Esophagus muscularis mucosa (tissue), 4 donors: ENCODE measurements at regions not wholly inside any gene's neighbourhood (a gene's known extent, or its start where the extent isn't known, plus 50 kb on each side); places are given as distances from the start of the nearest gene placed in this dataset.

Source experiments
- DNase-seq: peaks from one replicate; pipeline ENCODE4 v3.0.0-alpha.2; 2017; ENCODE audit errors: extremely low spot score
- H3K27ac ChIP-seq, 4 donors: fragments of 200-600 bp; sonication (generic); replicated peaks in 1 of 4; 1 replicate in 3 of 4; 2 replicates in 1 of 4; pipeline ENCODE4 v1.5.1; 2016 to 2019; ENCODE audit warnings: mild to moderate bottlenecking in 1 of 4
- H3K27me3 ChIP-seq, 4 donors: fragments of 200-600 bp; sonication (generic); one replicate each; pipeline versions ENCODE4 v1.5.1 to v1.6.0; 2016 to 2019
- H3K36me3 ChIP-seq, 4 donors: fragments of 200-600 bp; sonication (generic); one replicate each; pipeline ENCODE4 v1.5.1; 2016 to 2019
- H3K4me1 ChIP-seq, 4 donors: fragments of 200-600 bp; sonication (generic); one replicate each; pipeline ENCODE4 v1.5.1; 2016 to 2019
- H3K4me3 ChIP-seq, 4 donors: fragments of 200-600 bp; sonication (generic); 1 replicate in 2 of 4; 2 replicates in 2 of 4; pipeline ENCODE4 v1.5.1; 2016 to 2019; ENCODE audit warnings: mild to moderate bottlenecking in 4 of 4, moderate library complexity in 1 of 4
- H3K9me3 ChIP-seq, 4 donors: fragments of 200-600 bp; sonication (generic); 1 replicate in 3 of 4; 2 replicates in 1 of 4; pipeline ENCODE4 v1.5.1; 2016 to 2019
- CTCF ChIP-seq, 3 experiments: fragments of 200-600 bp in 2 of 3; fragments of 450-650 bp in 1 of 3; sonication (generic) in 2 of 3; IDR thresholded peaks; one replicate each; pipeline ENCODE4 v1.5.1; 2017 to 2019; ENCODE audit warnings: antibody characterized with exemption in 3 of 3, mild to moderate bottlenecking in 2 of 3, moderate library complexity in 1 of 3
- EP300 ChIP-seq: sonication (generic); formaldehyde crosslinking; IDR thresholded peaks from one replicate; pipeline ENCODE4 v1.6.1; 2017; ENCODE audit warnings: antibody characterized with exemption
- POLR2A ChIP-seq: fragments of 450-650 bp; IDR thresholded peaks from one replicate; pipeline ENCODE4 v1.6.1; 2017; ENCODE audit warnings: antibody characterized with exemption, moderate library complexity, mild to moderate bottlenecking, low read depth
- POLR2AphosphoS5 ChIP-seq, 2 donors: sonication (generic); formaldehyde crosslinking; IDR thresholded peaks; one replicate each; pipeline ENCODE4 v1.6.1; 2017; ENCODE audit warnings: antibody characterized with exemption in 2 of 2
- WGBS: methylation state at CpG from one replicate; pipeline ENCODE4 v1.1.5; 2018; 5-methylcytosine and 5-hydroxymethylcytosine counted together
- intact Hi-C: fragments of 100-400 bp; cut with DNase I; formaldehyde crosslinking; loops from one replicate; pipeline ENCODE4 v1.15.1; 2023

- Histone ChIP-seq H3K36me3 (no peaks in the 10 kb centered on the region), H3K27me3 (peaks cover 0 to 23% (median 0%) of the 10 kb centered on the region in 4 donors), H3K4me1 (no peaks in the 10 kb centered on the region), H3K4me3 (no peak overlapping the region), H3K9me3 (no peaks in the 10 kb centered on the region), H3K27ac (no peak overlapping the region)
- intact Hi-C loops: no loop called here
- WGBS: 76% methylated on average over 3 of the region's 4 CpGs
- TF ChIP-seq POLR2AphosphoS5 (IDR thresholded peaks at IDR 0.05): no peak
- no peak for TF ChIP-seq POLR2A
- no peak for TF ChIP-seq EP300
- no peak for TF ChIP-seq CTCF (IDR thresholded peaks at IDR 0.05)
- no peak for DNase-seq
Measured at GRCh38 chr19:29076161-29076560, 136.8 kb downstream of the UQCRFS1 start.

GRCh38 chr19:29075149-29075548 is 137.8 kb downstream of the UQCRFS1 start:
- Histone ChIP-seq H3K9me3 (no peaks in the 10 kb centered on the region), H3K4me1 (no peaks in the 10 kb centered on the region), H3K4me3 (no peak overlapping the region), H3K36me3 (no peaks in the 10 kb centered on the region), H3K27me3 (peaks cover 0 to 22% (median 0%) of the 10 kb centered on the region in 4 donors), H3K27ac (no peak overlapping the region)
- no peak for TF ChIP-seq POLR2A
- no peak for TF ChIP-seq EP300
- no peak for TF ChIP-seq POLR2AphosphoS5 (IDR thresholded peaks at IDR 0.05)
- TF ChIP-seq CTCF (IDR thresholded peaks at IDR 0.05): no peak
- intact Hi-C loops: no loop called here
- no peak for DNase-seq
- 70% methylated on average over 2 of the region's 2 CpGs for WGBS

GRCh38 chr19:29074579-29074978 is 138.4 kb downstream of the UQCRFS1 start:
- H3K36me3 ChIP-seq: no peaks in the 10 kb centered on the region
- no peaks in the 10 kb centered on the region for H3K9me3 ChIP-seq
- intact Hi-C loops: no loop called here
- peaks cover 0 to 21% (median 0%) of the 10 kb centered on the region in 4 donors for H3K27me3 ChIP-seq
- TF ChIP-seq POLR2A (no peak), CTCF (IDR thresholded peaks at IDR 0.05) (no peak), EP300 (no peak), POLR2AphosphoS5 (IDR thresholded peaks at IDR 0.05) (no peak)
- no peak for DNase-seq
- H3K4me3 ChIP-seq: no peak overlapping the region
- 90% methylated on average over 5 of the region's 5 CpGs for WGBS
- no peak overlapping the region for H3K27ac ChIP-seq
- no peaks in the 10 kb centered on the region for H3K4me1 ChIP-seq

GRCh38 chr19:29067831-29068230 is 145.1 kb downstream of the UQCRFS1 start:
- intact Hi-C loops: no loop called here
- Histone ChIP-seq H3K4me1 (no peaks in the 10 kb centered on the region), H3K27me3 (peaks cover 0 to 12% (median 0%) of the 10 kb centered on the region in 4 donors), H3K36me3 (no peaks in the 10 kb centered on the region), H3K9me3 (peaks cover 0 to 10% (median 3%) of the 10 kb centered on the region in 4 donors), H3K27ac (no peak overlapping the region), H3K4me3 (no peak overlapping the region)
- no peak for DNase-seq
- TF ChIP-seq POLR2A (no peak), POLR2AphosphoS5 (IDR thresholded peaks at IDR 0.05) (no peak), CTCF (IDR thresholded peaks at IDR 0.05) (no peak), EP300 (no peak)
- WGBS: 89% methylated on average over 2 of the region's 2 CpGs
